Adrenal gland (tissue), 9 donors: ENCODE measurements at regions not wholly inside any gene's neighbourhood (a gene's known extent, or its start where the extent isn't known, plus 50 kb on each side); places are given as distances from the start of the nearest gene placed in this dataset.

ENCODE experiments used
- DNase-seq, 7 donors: peaks; one replicate each; pipeline ENCODE4 v3.0.0-alpha.2; 2019 to 2020
- H3K27ac ChIP-seq, 5 donors: fragments of 200-600 bp; sonication (generic) in 4 of 5; 1 replicate in 3 of 5; 2 replicates in 2 of 5; pipeline versions ENCODE4 v1.5.1 to v1.8.0; 2016 to 2020; ENCODE audit warnings: mild to moderate bottlenecking in 1 of 5
- H3K27me3 ChIP-seq: fragments of 200-600 bp; 2 replicates; pipeline ENCODE4 v1.8.0; 2021
- H3K36me3 ChIP-seq, 2 donors: fragments of 200-600 bp; replicated peaks in 1 of 2; 1 replicate in 1 of 2; 2 replicates in 1 of 2; pipeline versions ENCODE4 v1.5.1 to v1.8.0; 2018 to 2022
- H3K4me1 ChIP-seq, 2 donors: fragments of 200-600 bp; replicated peaks in 1 of 2; 1 replicate in 1 of 2; 2 replicates in 1 of 2; pipeline versions ENCODE4 v1.5.1 to v1.8.0; 2018 to 2021
- H3K4me3 ChIP-seq, 4 donors: fragments of 200-600 bp; sonication (generic) in 3 of 4; one replicate each; pipeline ENCODE4 v1.5.1; 2016 to 2018
- H3K9me3 ChIP-seq, 3 donors: fragments of 200-600 bp; sonication (generic) in 1 of 3; replicated peaks in 1 of 3; 1 replicate in 2 of 3; 2 replicates in 1 of 3; pipeline versions ENCODE4 v1.5.1 to v1.8.0; 2016 to 2021
- CTCF ChIP-seq, 6 experiments: fragments of 450-650 bp in 4 of 6; fragments of 200-600 bp in 2 of 6; sonication (generic) in 1 of 6; IDR thresholded peaks; 1 replicate in 5 of 6; 2 replicates in 1 of 6; pipeline versions ENCODE4 v1.5.1 to v1.8.0; 2016 to 2021; ENCODE audit warnings: antibody characterized with exemption in 6 of 6, mild to moderate bottlenecking in 2 of 6, moderate library complexity in 1 of 6
- POLR2A ChIP-seq, 2 donors: fragments of 450-650 bp; IDR thresholded peaks; one replicate each; pipeline ENCODE4 v1.6.1; 2017; ENCODE audit warnings: antibody characterized with exemption in 2 of 2, mild to moderate bottlenecking in 2 of 2, moderate library complexity in 1 of 2
- WGBS, 4 donors: extraction: QIAGEN DNeasy Blood & Tissue Kit in 2 of 4; methylation state at CpG; one replicate each; pipeline versions ENCODE4 v1.1.5 to v1.1.7; 2013 to 2017; 5-methylcytosine and 5-hydroxymethylcytosine counted together
- intact Hi-C, 2 donors: fragments of 100-400 bp; cut with DNase I; formaldehyde crosslinking; loops; one replicate each; pipeline versions ENCODE4 v1.14.1 to v1.15.0; 2022 to 2023
- donor health status: healthy with polysubstance abuse.
- donor health status: Bipolar disorder and iron deficiency.
- donor health status: DM: yes; HTN: yes; CAD: no.
- donor health status: DM: no; HTN: no; CAD: no.
- donor health status: DM: no; HTN: no; CAD: no.

- intact Hi-C loops: no loop called here
- no peak for TF ChIP-seq CTCF (IDR thresholded peaks at IDR 0.05)
- TF ChIP-seq POLR2A (IDR thresholded peaks at IDR 0.05): no peak
- Histone ChIP-seq H3K36me3 (no peaks in the 10 kb centered on the region), H3K27me3 (no peaks in the 10 kb centered on the region), H3K9me3 (no peaks in the 10 kb centered on the region), H3K27ac (no peak overlapping the region), H3K4me3 (no peak overlapping the region), H3K4me1 (no peaks in the 10 kb centered on the region)
- 63 to 72% (median 69%) methylated on average over 4 of the region's 4 CpGs for WGBS, 4 donors
- DNase-seq: no peak
Observed at GRCh38 chr5:97986069-97986468, 787.4 kb upstream of the RGMB start.

GRCh38 chr5:97991236-97991635 is 782.2 kb upstream of the RGMB start:
- H3K9me3 ChIP-seq: no peaks in the 10 kb centered on the region
- no peak overlapping the region for H3K4me3 ChIP-seq
- H3K27ac ChIP-seq: no peak overlapping the region
- no peaks in the 10 kb centered on the region for H3K36me3 ChIP-seq
- DNase-seq: no peak
- no peak for TF ChIP-seq POLR2A (IDR thresholded peaks at IDR 0.05)
- TF ChIP-seq CTCF (IDR thresholded peaks at IDR 0.05): no peak
- H3K4me1 ChIP-seq: no peaks in the 10 kb centered on the region
- 76 to 90% (median 87%) methylated on average over 5 to 7 of the region's 7 CpGs for WGBS, 4 donors
- intact Hi-C loops: no loop called here
- H3K27me3 ChIP-seq: no peaks in the 10 kb centered on the region

- Histone ChIP-seq H3K4me1 (no peaks in the 10 kb centered on the region), H3K4me3 (no peak overlapping the region), H3K27me3 (no peaks in the 10 kb centered on the region), H3K36me3 (no peaks in the 10 kb centered on the region), H3K9me3 (peaks cover 0 to 5% (median 0%) of the 10 kb centered on the region in 3 donors), H3K27ac (no peak overlapping the region)
- intact Hi-C loops: no loop called here
- no peak for DNase-seq
- TF ChIP-seq CTCF (IDR thresholded peaks at IDR 0.05) (no peak), POLR2A (IDR thresholded peaks at IDR 0.05) (no peak)
Observed at GRCh38 chr5:97998941-97999340, 774.5 kb upstream of the RGMB start.

- Histone ChIP-seq H3K9me3 (no peaks in the 10 kb centered on the region), H3K36me3 (no peaks in the 10 kb centered on the region), H3K27ac (no peak overlapping the region), H3K4me1 (no peaks in the 10 kb centered on the region), H3K4me3 (no peak overlapping the region), H3K27me3 (no peaks in the 10 kb centered on the region)
- TF ChIP-seq POLR2A (IDR thresholded peaks at IDR 0.05) (no peak), CTCF (IDR thresholded peaks at IDR 0.05) (no peak)
- intact Hi-C loops: no loop called here
- WGBS, 4 donors: 81 to 85% (median 83%) methylated on average over 3 of the region's 3 CpGs
- no peak for DNase-seq
Observed at GRCh38 chr5:98004463-98004862, 769.0 kb upstream of the RGMB start.
